ENCODE measurements at regions not wholly inside any gene's neighbourhood (a gene's known extent, or its start where the extent isn't known, plus 50 kb on each side); places are given as distances from the start of the nearest gene placed in this dataset.

GRCh38 chr7:27389496-27389895 lies 146.9 kb downstream of the EVX1 start:
- Histone ChIP-seq H3K9me3 (no peaks in the 10 kb centered on the region), H3K36me3 (ENCODE audit: insufficient read depth in 1 of 2, low read depth in 1 of 2) (no peaks in the 10 kb centered on the region), H3K4me3 (no peak overlapping the region), H3K4me1 (no peaks in the 10 kb centered on the region), H3K27me3 (ENCODE audit: insufficient read depth in 3 of 3, low read length in 2 of 3) (peaks cover 0 to 14% (median 0%) of the 10 kb centered on the region in 3 donors), H3K27ac (peak overlapping the region; percentile 1)
- DNase-seq: no peak
- intact Hi-C loops (cut with DNase I): no loop called here
- 34 to 41% (median 35%) methylated on average over 3 of the region's 3 CpGs for WGBS, 3 donors
- ATAC-seq: no peak
- TF ChIP-seq CTCF (IDR thresholded peaks at IDR 0.05): no peak

GRCh38 chr7:27392477-27392876 lies 149.9 kb downstream of the EVX1 start:
- Histone ChIP-seq H3K36me3 (ENCODE audit: insufficient read depth in 1 of 2, low read depth in 1 of 2) (no peaks in the 10 kb centered on the region), H3K4me3 (no peak overlapping the region), H3K27ac (no peak overlapping the region), H3K9me3 (no peaks in the 10 kb centered on the region), H3K27me3 (ENCODE audit: insufficient read depth in 3 of 3, low read length in 2 of 3) (peaks cover 0 to 11% (median 0%) of the 10 kb centered on the region in 3 donors), H3K4me1 (no peaks in the 10 kb centered on the region)
- ATAC-seq: no peak
- WGBS, 3 donors: 78 to 89% (median 86%) methylated on average over 1 of the region's 1 CpG
- intact Hi-C loops (cut with DNase I): loop anchor here in 1 of 2 donors (5.0 kb wide), 1 partner anchor 145 kb away; no protein-coding TSS in a partner anchor
- no peak for DNase-seq
- no peak for TF ChIP-seq CTCF (IDR thresholded peaks at IDR 0.05)

GRCh38 chr7:27394871-27395270 lies 152.3 kb downstream of the EVX1 start:
- Histone ChIP-seq H3K27me3 (ENCODE audit: insufficient read depth in 3 of 3, low read length in 2 of 3) (peaks cover 0 to 7% (median 0%) of the 10 kb centered on the region in 3 donors), H3K4me1 (no peaks in the 10 kb centered on the region), H3K36me3 (ENCODE audit: insufficient read depth in 1 of 2, low read depth in 1 of 2) (no peaks in the 10 kb centered on the region), H3K9me3 (no peaks in the 10 kb centered on the region), H3K4me3 (no peak overlapping the region), H3K27ac (no peak overlapping the region)
- intact Hi-C loops (cut with DNase I): loop anchor here in 1 of 2 donors (5.0 kb wide), 1 partner anchor 148 kb away; no protein-coding TSS in a partner anchor
- no peak for TF ChIP-seq CTCF (IDR thresholded peaks at IDR 0.05)
- ATAC-seq (no peak), DNase-seq (no peak)
- WGBS, 3 donors: 79 to 93% (median 90%) methylated on average over 2 of the region's 2 CpGs

GRCh38 chr7:27395626-27396025 lies 153.0 kb downstream of the EVX1 start:
- Histone ChIP-seq H3K9me3 (no peaks in the 10 kb centered on the region), H3K4me3 (no peak overlapping the region), H3K36me3 (ENCODE audit: insufficient read depth in 1 of 2, low read depth in 1 of 2) (no peaks in the 10 kb centered on the region), H3K27me3 (ENCODE audit: insufficient read depth in 3 of 3, low read length in 2 of 3) (peaks cover 0 to 7% (median 0%) of the 10 kb centered on the region in 3 donors), H3K4me1 (no peaks in the 10 kb centered on the region), H3K27ac (no peak overlapping the region)
- 65 to 86% (median 80%) methylated on average over 3 of the region's 3 CpGs for WGBS, 3 donors
- DNase-seq (no peak), ATAC-seq (no peak)
- intact Hi-C loops (cut with DNase I): no loop called here
- TF ChIP-seq CTCF (IDR thresholded peaks at IDR 0.05): no peak

GRCh38 chr7:27397503-27397902 lies 154.9 kb downstream of the EVX1 start:
- H3K27me3 ChIP-seq (ENCODE audit: insufficient read depth in 3 of 3, low read length in 2 of 3): peaks cover 0 to 7% (median 0%) of the 10 kb centered on the region in 3 donors
- no peaks in the 10 kb centered on the region for H3K4me1 ChIP-seq
- intact Hi-C loops (cut with DNase I): no loop called here
- DNase-seq (no peak), ATAC-seq (no peak)
- TF ChIP-seq CTCF (IDR thresholded peaks at IDR 0.05): no peak
- WGBS, 3 donors: 95 to 98% (median 96%) methylated on average over 3 of the region's 3 CpGs
- no peaks in the 10 kb centered on the region for H3K9me3 ChIP-seq
- H3K27ac ChIP-seq: no peak overlapping the region
- no peak overlapping the region for H3K4me3 ChIP-seq
- no peaks in the 10 kb centered on the region for H3K36me3 ChIP-seq (ENCODE audit: insufficient read depth in 1 of 2, low read depth in 1 of 2)

All from psoas muscle (tissue), 7 donors.